ENCODE measurements at regions not wholly inside any gene's neighbourhood (a gene's known extent, or its start where the extent isn't known, plus 50 kb on each side); places are given as distances from the start of the nearest gene placed in this dataset.

- TF ChIP-seq CTCF (conservative IDR thresholded peaks at IDR 0.05) (no peak), EZH2 (IDR thresholded peaks at IDR 0.05; ENCODE audit: low read depth) (no peak)
Observed at GRCh38 chr3:168183774-168184173, 88.0 kb upstream of the GOLIM4 start.

Data from PC-9 (cell line).